Endothelial cell of umbilical vein (primary cell): ENCODE measurements at regions not wholly inside any gene's neighbourhood (a gene's known extent, or its start where the extent isn't known, plus 50 kb on each side); places are given as distances from the start of the nearest gene placed in this dataset.

Experiments
- BruUV-seq: library from RNA; stranded (reverse); fragments of 400-500 nt; replicated peaks from 2 replicates; lab custom pipeline; 2021; lab: Mats Ljungman, UMichigan
- CTCF ChIA-PET: fragments of 300-600, 350-600 bp; sonication (Branson Sonifier 250); formaldehyde crosslinking; loops from one replicate; lab custom pipeline; 2021; ENCODE audit warnings: antibody characterized with exemption, inconsistent platforms; lab: Charles Lee
- POLR2A ChIA-PET: fragments of 300-600, 350-600 bp; sonication (Branson Sonifier 250); formaldehyde crosslinking; loops from one replicate; lab custom pipeline; 2021; ENCODE audit warnings: antibody characterized with exemption, inconsistent platforms; lab: Charles Lee
- DNase-seq: peaks from one replicate; pipeline ENCODE4 v3.0.0-alpha.2; 2011; ENCODE audit warnings: low read depth, low spot score
- FAIRE-seq: peaks from 2 replicates; lab custom pipeline; 2011; peaks lifted over from hg19 to GRCh38; lab: Jason Lieb, UNC
- H2AFZ ChIP-seq: 2 replicates; pipeline ENCODE4 v1.6.0; 2012; ENCODE audit warnings: low read depth, low read length, control low read depth, inconsistent platforms
- H3K27ac ChIP-seq: 2 replicates; pipeline ENCODE4 v1.5.1; 2011; ENCODE audit warnings: low read depth, mild to moderate bottlenecking, control low read depth, low read length, moderate library complexity; ENCODE audit not compliant: insufficient read depth
- H3K27me3 ChIP-seq, 2 experiments: 2 replicates each; pipeline versions ENCODE4 v1.6.0 to v1.6.1; 2011; ENCODE audit warnings: low read length in 2 of 2, mixed read lengths in 1 of 2; ENCODE audit not compliant: control insufficient read depth in 2 of 2, insufficient read depth in 2 of 2
- H3K36me3 ChIP-seq, 2 experiments: 2 replicates in 1 of 2; 3 replicates in 1 of 2; pipeline ENCODE4 v1.5.1; 2011; ENCODE audit warnings: low read length in 2 of 2, mild to moderate bottlenecking in 1 of 2, moderate library complexity in 1 of 2; ENCODE audit not compliant: control insufficient read depth in 2 of 2, insufficient read depth in 2 of 2; ENCODE audit errors: extremely low read depth in 1 of 2
- H3K4me1 ChIP-seq: 3 replicates; pipeline ENCODE4 v1.5.1; 2011; ENCODE audit warnings: mild to moderate bottlenecking, low read length; ENCODE audit not compliant: control insufficient read depth, insufficient read depth; ENCODE audit errors: extremely low read depth
- H3K4me2 ChIP-seq: 2 replicates; pipeline ENCODE4 v1.6.1; 2011; ENCODE audit warnings: low read length, control low read depth, mixed read lengths; ENCODE audit not compliant: insufficient read depth
- H3K4me3 ChIP-seq, 3 experiments: fragments of 200-600 bp in 1 of 3; sonication (generic), shearing (Covaris generic) in 1 of 3; replicated peaks in 1 of 3; 2 replicates each; pipeline ENCODE4 v1.5.1; 2011 to 2016; ENCODE audit warnings: control low read depth in 3 of 3, low read length in 3 of 3, mild to moderate bottlenecking in 2 of 3, inconsistent platforms in 1 of 3, low read depth in 1 of 3, moderate library complexity in 1 of 3; ENCODE audit not compliant: insufficient read depth in 1 of 3
- H3K79me2 ChIP-seq: 2 replicates; pipeline ENCODE4 v1.6.0; 2012; ENCODE audit warnings: low read length, inconsistent platforms; ENCODE audit not compliant: control insufficient read depth, insufficient read depth
- H3K9ac ChIP-seq: replicated peaks from 2 replicates; pipeline ENCODE3; 2011; ENCODE audit warnings: low read length, control low read depth; ENCODE audit not compliant: insufficient read depth; ENCODE audit errors: extremely low read depth
- H3K9me1 ChIP-seq: replicated peaks from 3 replicates; pipeline ENCODE4 v1.6.0; 2011; ENCODE audit warnings: mild to moderate bottlenecking, low read length; ENCODE audit not compliant: control insufficient read depth, insufficient read depth; ENCODE audit errors: extremely low read depth
- H3K9me3 ChIP-seq: replicated peaks from 2 replicates; pipeline ENCODE4 v1.5.1; 2012; ENCODE audit warnings: low read length, inconsistent platforms; ENCODE audit not compliant: control insufficient read depth, insufficient read depth
- H4K20me1 ChIP-seq: replicated peaks from 2 replicates; pipeline ENCODE3; 2011; ENCODE audit warnings: mild to moderate bottlenecking, low read length; ENCODE audit not compliant: control insufficient read depth, insufficient read depth; ENCODE audit errors: extremely low read depth
- CTCF ChIP-seq, 2 donors: IDR thresholded peaks; 1 replicate in 1 of 2; 2 replicates in 1 of 2; pipeline ENCODE4 v1.5.1; 2011; ENCODE audit warnings: low read length in 2 of 2, mild to moderate bottlenecking in 2 of 2, moderate library complexity in 2 of 2, control low read depth in 1 of 2, inconsistent platforms in 1 of 2, low read depth in 1 of 2; ENCODE audit not compliant: insufficient read depth in 1 of 2; ENCODE audit errors: extremely low read depth in 1 of 2
- EZH2 ChIP-seq: IDR thresholded peaks from 2 replicates; pipeline ENCODE4 v1.6.1; 2012; ENCODE audit warnings: borderline replicate concordance, low read depth, mild to moderate bottlenecking, moderate library complexity, low read length, inconsistent platforms; ENCODE audit not compliant: severe bottlenecking
- FOS ChIP-seq: IDR thresholded peaks from 2 replicates; pipeline ENCODE4 v1.6.1; 2011; ENCODE audit warnings: mild to moderate bottlenecking, low read length, moderate library complexity, borderline replicate concordance; ENCODE audit not compliant: insufficient read depth
- GATA2 ChIP-seq: IDR thresholded peaks from 2 replicates; pipeline ENCODE4 v1.7.0; 2011; ENCODE audit warnings: low read depth, mild to moderate bottlenecking, moderate library complexity, mixed read lengths, low read length; ENCODE audit not compliant: insufficient read length, insufficient read depth
- JUN ChIP-seq: IDR thresholded peaks from 2 replicates; pipeline ENCODE4 v1.6.1; 2011; ENCODE audit warnings: borderline replicate concordance, low read depth; ENCODE audit not compliant: insufficient read length, insufficient read depth
- MAX ChIP-seq: IDR thresholded peaks from 2 replicates; pipeline ENCODE4 v1.6.1; 2011; ENCODE audit not compliant: insufficient read depth, insufficient read length
- MYC ChIP-seq: IDR thresholded peaks from one replicate; pipeline ENCODE4 v1.6.1; 2011; ENCODE audit warnings: mild to moderate bottlenecking, low read depth, low read length
- POLR2A ChIP-seq: IDR thresholded peaks from 2 replicates; pipeline ENCODE4 v1.6.1; 2012; ENCODE audit warnings: low read depth, mild to moderate bottlenecking, control low read depth, low read length
- POLR2AphosphoS5 ChIP-seq: IDR thresholded peaks from 2 replicates; pipeline ENCODE4 v1.6.1; 2012; ENCODE audit warnings: low read depth, mild to moderate bottlenecking, control low read depth, low read length, moderate library complexity; ENCODE audit not compliant: insufficient read depth
- dilution Hi-C: fragments of 300-500 bp; cut with MboI; formaldehyde crosslinking; loops from one replicate; pipeline ENCODE4 v1.15.0; 2019; ENCODE audit warnings: low sequenced_read_pairs; ENCODE audit not compliant: extremely low pct_ligation_motif_present
- intact Hi-C: fragments of 100-400 bp; cut with micrococcal nuclease; formaldehyde crosslinking; loops from one replicate; pipeline ENCODE4 v1.10.0; 2022

GRCh38 chr1:116234429-116234828 lies 123.2 kb downstream of the MAB21L3 start:
- no peak for FAIRE-seq
- no TSS peak for BruUV-seq
- H3K9ac ChIP-seq: no peak overlapping the region
- H3K9me1 ChIP-seq: no peaks in the 10 kb centered on the region
- no peaks in the 10 kb centered on the region for H3K4me1 ChIP-seq
- TF ChIP-seq MYC: no peak
- TF ChIP-seq POLR2A: no peak
- TF ChIP-seq POLR2AphosphoS5: no peak
- TF ChIP-seq CTCF (IDR thresholded peaks at IDR 0.05; ENCODE audit: extremely low read depth in 1 of 2, insufficient read depth in 1 of 2, low read depth in 1 of 2, low read length in 2 of 2): no peak
- ChIA-PET CTCF (no interaction called here), POLR2A (no interaction called here)
- H3K36me3 ChIP-seq: no peaks in the 10 kb centered on the region
- dilution Hi-C loops (no loop called here), intact Hi-C loops (loop anchor here (5.0 kb wide), 1 partner anchor 263 kb away; no protein-coding TSS in a partner anchor)
- no peak overlapping the region for H3K4me2 ChIP-seq
- no peak overlapping the region for H3K27ac ChIP-seq
- H4K20me1 ChIP-seq: no peaks in the 10 kb centered on the region
- H3K4me3 ChIP-seq: no peak overlapping the region
- no peak overlapping the region for H2AFZ ChIP-seq
- H3K27me3 ChIP-seq: peaks cover 2 to 3% of the 10 kb centered on the region in 2 experiments
- no peaks in the 10 kb centered on the region for H3K9me3 ChIP-seq
- no peak for DNase-seq
- no peaks in the 10 kb centered on the region for H3K79me2 ChIP-seq

- Histone ChIP-seq H3K27ac (no peak overlapping the region), H3K27me3 (peaks cover 2 to 3% of the 10 kb centered on the region in 2 experiments), H3K4me2 (no peak overlapping the region), H3K9ac (no peak overlapping the region), H3K9me1 (no peaks in the 10 kb centered on the region), H2AFZ (no peak overlapping the region), H3K9me3 (no peaks in the 10 kb centered on the region), H4K20me1 (no peaks in the 10 kb centered on the region), H3K36me3 (no peaks in the 10 kb centered on the region), H3K4me3 (no peak overlapping the region), H3K79me2 (no peaks in the 10 kb centered on the region), H3K4me1 (no peaks in the 10 kb centered on the region)
- dilution Hi-C loops: no loop called here
- BruUV-seq: no TSS peak
- POLR2A ChIA-PET: no interaction called here
- TF ChIP-seq EZH2: no peak
- no peak for TF ChIP-seq MAX
- TF ChIP-seq GATA2: no peak
- TF ChIP-seq JUN: no peak
- no peak for TF ChIP-seq POLR2A
- no peak for TF ChIP-seq FOS
- no peak for TF ChIP-seq CTCF (IDR thresholded peaks at IDR 0.05; ENCODE audit: extremely low read depth in 1 of 2, insufficient read depth in 1 of 2, low read depth in 1 of 2, low read length in 2 of 2)
- TF ChIP-seq MYC: no peak
- no peak for TF ChIP-seq POLR2AphosphoS5
- DNase-seq (no peak), FAIRE-seq (no peak)
- intact Hi-C loops: no loop called here
- CTCF ChIA-PET: no interaction called here
These were observed 128.7 kb downstream of the MAB21L3 start for GRCh38 chr1:116239916-116240315.
